HepG2 (cell line): ENCODE measurements at regions not wholly inside any gene's neighbourhood (a gene's known extent, or its start where the extent isn't known, plus 50 kb on each side); places are given as distances from the start of the nearest gene placed in this dataset.

Experiments used
- ATAC-seq: fragments of 200-7000 bp; cut with Tn5 transposase; 3 replicates; pipeline ENCODE4 v1.9.1; 2020; ENCODE audit warnings: mild to moderate bottlenecking, moderate library complexity
- BruUV-seq: library from RNA; stranded (reverse); fragments of 400-500 nt; replicated peaks from 2 replicates; lab custom pipeline; 2021; lab: Mats Ljungman, UMichigan
- CTCF ChIA-PET: fragments of 300-600 bp; formaldehyde crosslinking; extraction: SDS; loops from one replicate; lab custom pipeline; 2021; ENCODE audit warnings: low total read pairs, inconsistent platforms, low intra/inter-chr PET ratio; lab: Yijun Ruan, JAX
- POLR2A ChIA-PET: fragments of 350-600 bp; sonication (Branson Sonifier 250); formaldehyde crosslinking; loops from one replicate; lab custom pipeline; 2020; ENCODE audit warnings: antibody characterized with exemption, inconsistent platforms; lab: Yijun Ruan, JAX
- DNase-seq: peaks from one replicate; pipeline ENCODE4 v3.0.0-alpha.2; 2015; ENCODE audit warnings: low spot score
- FAIRE-seq: peaks from 3 replicates; lab custom pipeline; 2011; peaks lifted over from hg19 to GRCh38; lab: Jason Lieb, UNC
- H2AFZ ChIP-seq: one replicate; pipeline ENCODE4 v1.6.1; 2011; ENCODE audit warnings: low read length, inconsistent platforms
- H3K27ac ChIP-seq: fragments of 300-600 bp; 3 replicates; pipeline ENCODE4 v1.8.0; 2011; ENCODE audit warnings: mixed run types, mild to moderate bottlenecking, mixed read lengths, low read length, inconsistent platforms; ENCODE audit not compliant: insufficient read depth; ENCODE audit errors: extremely low read length
- H3K27me3 ChIP-seq, 2 experiments: fragments of 200-600 bp in 1 of 2; 2 replicates in 1 of 2; 3 replicates in 1 of 2; pipeline versions ENCODE4 v1.6.0 to v1.8.0; 2011; ENCODE audit warnings: low read length in 2 of 2, mild to moderate bottlenecking in 2 of 2, moderate library complexity in 2 of 2, inconsistent platforms in 1 of 2; ENCODE audit not compliant: insufficient read depth in 2 of 2, control insufficient read depth in 1 of 2
- H3K36me3 ChIP-seq, 2 experiments: fragments of 200-600 bp in 1 of 2; replicated peaks in 1 of 2; 2 replicates in 1 of 2; 3 replicates in 1 of 2; pipeline versions ENCODE4 v1.5.1 to v1.8.0; 2011; ENCODE audit warnings: low read length in 2 of 2, inconsistent platforms in 1 of 2; ENCODE audit not compliant: insufficient read depth in 2 of 2, control insufficient read depth in 1 of 2
- H3K4me1 ChIP-seq: 2 replicates; pipeline ENCODE4 v1.5.1; 2012; ENCODE audit warnings: low read length, inconsistent platforms; ENCODE audit not compliant: insufficient read depth
- H3K4me2 ChIP-seq: 2 replicates; pipeline ENCODE4 v1.6.0; 2011; ENCODE audit warnings: low read depth, low read length, inconsistent platforms
- H3K4me3 ChIP-seq, 3 experiments: fragments of 200-600 bp in 1 of 3; sonication (generic), shearing (Covaris generic) in 1 of 3; replicated peaks in 1 of 3; 2 replicates each; pipeline ENCODE4 v1.5.1; 2011 to 2016; ENCODE audit warnings: low read length in 3 of 3, inconsistent platforms in 2 of 3, low read depth in 2 of 3, mild to moderate bottlenecking in 2 of 3, control low read depth in 1 of 3, mixed read lengths in 1 of 3; ENCODE audit not compliant: insufficient read depth in 1 of 3
- H3K79me2 ChIP-seq: one replicate; pipeline ENCODE4 v1.6.1; 2011; ENCODE audit warnings: low read length, inconsistent platforms; ENCODE audit not compliant: insufficient read depth
- H3K9ac ChIP-seq: 2 replicates; pipeline ENCODE4 v1.6.0; 2011; ENCODE audit warnings: mild to moderate bottlenecking, low read depth, low read length, inconsistent platforms; ENCODE audit not compliant: insufficient read depth
- H3K9me3 ChIP-seq: 2 replicates; pipeline ENCODE4 v1.5.1; 2012; ENCODE audit warnings: mild to moderate bottlenecking, low read length
- H4K20me1 ChIP-seq: 2 replicates; pipeline ENCODE4 v1.6.0; 2011; ENCODE audit warnings: inconsistent platforms, mild to moderate bottlenecking, low read length, moderate library complexity; ENCODE audit not compliant: insufficient read depth
- HMG20A ChIP-seq: IDR thresholded peaks from 2 replicates; pipeline ENCODE4 v1.6.1; 2016; ENCODE audit warnings: borderline replicate concordance
- MAFF ChIP-seq: IDR thresholded peaks from 2 replicates; pipeline ENCODE4 v1.6.1; 2011; ENCODE audit warnings: low read depth, low read length, improper control_type of control experiment
- MAFK ChIP-seq, 2 experiments: IDR thresholded peaks in 1 of 2; conservative IDR thresholded peaks in 1 of 2; 2 replicates each; pipeline ENCODE4 v1.6.1; 2011; ENCODE audit warnings: improper control_type of control experiment in 2 of 2, low read length in 2 of 2
- PATZ1 ChIP-seq: sonication (generic); formaldehyde crosslinking; IDR thresholded peaks from 2 replicates; pipeline ENCODE4 v1.4.0; 2020; ENCODE audit warnings: missing genetic modification reagents
- WGBS: methylation state at CpG from one replicate; pipeline ENCODE4 v1.1.6; 2017; ENCODE audit warnings: low lambda C conversion rate; 5-methylcytosine and 5-hydroxymethylcytosine counted together
- in situ Hi-C: cut with HindIII; loops from 2 replicates; pipeline ENCODE4 v1.10.0; 2017; ENCODE audit warnings: low pct_unique_long_range_greater_than_20kb; ENCODE audit not compliant: extremely low pct_ligation_motif_present
- intact Hi-C: fragments of 100-400 bp; cut with micrococcal nuclease; formaldehyde crosslinking; loops from one replicate; pipeline ENCODE4 v1.10.0; 2022; ENCODE audit not compliant: unreplicated experiment

DNA sequence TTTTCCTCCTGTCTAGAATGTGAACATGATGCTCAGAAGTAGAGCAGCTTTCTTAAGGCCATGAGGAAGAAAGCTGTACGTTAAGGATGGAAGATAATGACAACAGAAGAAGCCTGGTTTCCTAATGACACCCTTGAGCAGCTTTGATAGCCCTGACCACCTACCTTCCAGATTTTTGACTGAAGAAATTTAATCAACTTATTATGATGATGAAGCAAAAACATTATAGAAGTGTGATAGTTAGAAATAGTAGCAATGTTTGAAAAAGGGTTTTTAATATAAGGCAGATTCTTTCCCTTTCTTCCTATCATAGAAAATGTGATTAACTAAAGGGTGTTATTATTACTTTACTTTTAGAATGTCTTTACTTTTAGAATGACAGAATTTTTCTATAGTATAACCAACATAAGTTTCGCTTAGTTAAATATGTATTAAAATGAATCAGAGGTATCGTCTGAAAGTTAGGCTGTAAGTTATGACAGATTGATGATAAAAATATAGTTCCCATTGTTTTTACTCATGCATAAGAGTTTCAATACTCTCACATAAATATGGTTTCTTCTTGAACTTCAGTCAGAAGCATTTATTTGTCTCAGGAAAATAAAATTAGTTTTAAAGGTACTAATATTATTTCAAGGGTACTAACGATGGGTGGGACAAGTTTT, 50.1 kb upstream of the PPFIA2 start:
- no peak for FAIRE-seq
- no peaks in the 10 kb centered on the region for H3K79me2 ChIP-seq
- no peaks in the 10 kb centered on the region for H3K36me3 ChIP-seq
- no peak overlapping the region for H3K9ac ChIP-seq
- H3K9me3 ChIP-seq, result no peaks in the 10 kb centered on the region
- WGBS, result 1% methylated on average over 4 of the region's 4 CpGs
- BruUV-seq, result no TSS peak
- ChIA-PET CTCF (no interaction called here), POLR2A (no interaction called here)
- no peak overlapping the region for H3K4me2 ChIP-seq
- no peak overlapping the region for H3K27ac ChIP-seq
- H2AFZ ChIP-seq, result no peak overlapping the region
- no peaks in the 10 kb centered on the region for H3K27me3 ChIP-seq
- TF ChIP-seq HMG20A (CRISPR knock-in tag), result no peak
- no peak for TF ChIP-seq PATZ1
- peak; percentile 43; the same call in 1 of the 2 replicates for TF ChIP-seq MAFF
- peak; percentile 59 to 66; a peak in 3 of 4 replicates for TF ChIP-seq MAFK (conservative IDR thresholded peaks at IDR 0.05 in 1 of 2, IDR thresholded peaks at IDR 0.05 in 1 of 2; ENCODE audit: low read length in 2 of 2)
- TF ChIP-seq, all 625 proteins: peak for 2
- H4K20me1 ChIP-seq, result no peaks in the 10 kb centered on the region
- intact Hi-C loops, result no loop called here
- in situ Hi-C loops, result no loop called here
- H3K4me1 ChIP-seq, result no peaks in the 10 kb centered on the region
- no peak overlapping the region for H3K4me3 ChIP-seq
- ATAC-seq (no peak), DNase-seq (no peak)
